HFF-Myc (cell line): ENCODE measurements at regions not wholly inside any gene's neighbourhood (a gene's known extent, or its start where the extent isn't known, plus 50 kb on each side); places are given as distances from the start of the nearest gene placed in this dataset.

Experiments used
- DNase-seq: peaks from one replicate; pipeline ENCODE4 v3.0.0-alpha.2; 2011; ENCODE audit warnings: low read depth; ENCODE audit errors: extremely low read depth
- H3K4me3 ChIP-seq: replicated peaks from 2 replicates; pipeline ENCODE4 v1.5.1; 2011; ENCODE audit warnings: low read depth, mild to moderate bottlenecking, control low read depth, low read length
- CTCF ChIP-seq: IDR thresholded peaks from 2 replicates; pipeline ENCODE4 v1.5.1; 2012; ENCODE audit warnings: mild to moderate bottlenecking, low read depth, low read length, control low read depth; ENCODE audit errors: missing control alignments

GRCh38 chr21:39060485-39061083 lies 122.7 kb downstream of the PSMG1 start:
- no peak overlapping the region for H3K4me3 ChIP-seq
- no peak for TF ChIP-seq CTCF
- no peak for DNase-seq

- no peak for DNase-seq
- no peak for TF ChIP-seq CTCF
Measured at GRCh38 chr21:39057121-39057520, 126.1 kb downstream of the PSMG1 start.

GRCh38 chr21:39056636-39057035 lies 126.6 kb downstream of the PSMG1 start:
- DNase-seq = no peak
- no peak overlapping the region for H3K4me3 ChIP-seq
- TF ChIP-seq CTCF = no peak

More at GRCh38 chr21:39057121-39057520, 126.1 kb downstream of the PSMG1 start:
- H3K4me3 ChIP-seq = no peak overlapping the region

- no peak for TF ChIP-seq CTCF
- DNase-seq = no peak
- no peak overlapping the region for H3K4me3 ChIP-seq
Measured at GRCh38 chr21:39055167-39055767, 128.0 kb downstream of the PSMG1 start.

- H3K4me3 ChIP-seq = no peak overlapping the region
- DNase-seq = no peak
- no peak for TF ChIP-seq CTCF
Measured at GRCh38 chr21:39054066-39054465, 129.2 kb downstream of the PSMG1 start.

GRCh38 chr21:39053126-39053525 lies 130.1 kb downstream of the PSMG1 start:
- no peak overlapping the region for H3K4me3 ChIP-seq
- no peak for TF ChIP-seq CTCF
- no peak for DNase-seq

GRCh38 chr21:39052718-39053117 lies 130.5 kb downstream of the PSMG1 start:
- no peak overlapping the region for H3K4me3 ChIP-seq
- no peak for TF ChIP-seq CTCF
- no peak for DNase-seq
